Motor neuron (in vitro differentiated cells): ENCODE measurements at regions not wholly inside any gene's neighbourhood (a gene's known extent, or its start where the extent isn't known, plus 50 kb on each side); places are given as distances from the start of the nearest gene placed in this dataset.

ENCODE experiments used
- ATAC-seq, 8 experiments: fragments of 200-7000 bp; cut with Tn5 transposase; replicated peaks in 6 of 8; 2 replicates each; pipeline ENCODE4 v1.8.0; 2021; ENCODE audit warnings: mild to moderate bottlenecking in 8 of 8, moderate library complexity in 8 of 8
- H3K27ac ChIP-seq, 2 donors: fragments of 250-450 bp; sonication (Bioruptor Pico); 2 replicates each; pipeline ENCODE4 v1.9.0; 2021; ENCODE audit warnings: antibody characterized with exemption in 2 of 2, mild to moderate bottlenecking in 2 of 2, moderate library complexity in 1 of 2
- H3K4me1 ChIP-seq, 2 donors: fragments of 250-450 bp; sonication (Bioruptor Pico); replicated peaks in 1 of 2; 2 replicates each; pipeline ENCODE4 v1.6.1; 2021; ENCODE audit warnings: antibody characterized with exemption in 2 of 2, mild to moderate bottlenecking in 2 of 2, moderate library complexity in 1 of 2
- H3K4me3 ChIP-seq, 5 donors: fragments of 250-450 bp; sonication (Bioruptor Pico); 2 replicates each; pipeline ENCODE4 v1.9.0; 2021; ENCODE audit warnings: antibody characterized with exemption in 5 of 5, mild to moderate bottlenecking in 5 of 5, moderate library complexity in 4 of 5
- WGBS, 10 experiments: fragments of 450-650 bp; shearing (Covaris generic); methylation state at CpG; one replicate each; pipeline ENCODE4 v1.0.0; 2022; 5-methylcytosine and 5-hydroxymethylcytosine counted together
- in situ Hi-C, 9 experiments: fragments of 400-800 bp; cut with MboI; loops; one replicate each; pipeline ENCODE4 v1.15.0; 2021; ENCODE audit warnings: low sequenced_read_pairs in 9 of 9, low pct_unique_long_range_greater_than_20kb in 2 of 9; ENCODE audit not compliant: unreplicated experiment in 9 of 9

GRCh38 chr2:138274421-138275291 lies 226.9 kb upstream of the SPOPL start:
- H3K27ac ChIP-seq: no peak overlapping the region
- H3K4me3 ChIP-seq: no peak overlapping the region
- ATAC-seq: peak in 2 of 8 experiments; percentile 71 to 90
- peaks cover 5 to 17% of the 10 kb centered on the region in 2 donors for H3K4me1 ChIP-seq
- 0 to 94% (median 80%) methylated on average over 1 to 3 of the region's 3 CpGs; no CpG with 5 or more reads in 1 of the 10 experiments for WGBS, 10 experiments
- in situ Hi-C loops: no loop called here

GRCh38 chr2:138275292-138275690 lies 226.3 kb upstream of the SPOPL start:
- H3K4me1 ChIP-seq: peaks cover 5 to 20% of the 10 kb centered on the region in 2 donors
- no peak overlapping the region for H3K27ac ChIP-seq
- 0 to 80% (median 46%) methylated on average over 1 to 2 of the region's 2 CpGs; no CpG with 5 or more reads in 2 of the 10 experiments for WGBS, 10 experiments
- ATAC-seq: no peak
- in situ Hi-C loops: no loop called here
- H3K4me3 ChIP-seq: no peak overlapping the region

GRCh38 chr2:138275881-138276280 lies 225.7 kb upstream of the SPOPL start:
- no peak overlapping the region for H3K27ac ChIP-seq
- H3K4me1 ChIP-seq: peaks cover 5 to 26% of the 10 kb centered on the region in 2 donors
- no peak overlapping the region for H3K4me3 ChIP-seq
- WGBS, 10 experiments: 24 to 100% (median 62%) methylated on average over 2 to 4 of the region's 4 CpGs
- in situ Hi-C loops: no loop called here
- ATAC-seq: peak in 2 of 8 experiments; percentile 19 to 86

- WGBS, 10 experiments: 20 to 100% (median 36%) methylated on average over 1 of the region's 1 CpG; no CpG with 5 or more reads in 2 of the 10 experiments
- Histone ChIP-seq H3K4me3 (no peak overlapping the region), H3K27ac (no peak overlapping the region), H3K4me1 (peaks cover 5 to 30% of the 10 kb centered on the region in 2 donors)
- in situ Hi-C loops: no loop called here
- ATAC-seq: peak in 1 of 8 experiments; percentile 55
Observed at GRCh38 chr2:138276339-138276738, 225.2 kb upstream of the SPOPL start.

- in situ Hi-C loops: no loop called here
- H3K4me3 ChIP-seq: no peak overlapping the region
- ATAC-seq: peak in 3 of 8 experiments; percentile 38 to 61 (median 50)
- peaks cover 5 to 31% of the 10 kb centered on the region in 2 donors for H3K4me1 ChIP-seq
- no peak overlapping the region for H3K27ac ChIP-seq
Observed at GRCh38 chr2:138277062-138277461, 224.5 kb upstream of the SPOPL start.

GRCh38 chr2:138279871-138280270 lies 221.7 kb upstream of the SPOPL start:
- H3K4me1 ChIP-seq: peaks cover 5 to 32% of the 10 kb centered on the region in 2 donors
- no peak overlapping the region for H3K4me3 ChIP-seq
- no peak overlapping the region for H3K27ac ChIP-seq
- in situ Hi-C loops: no loop called here
- ATAC-seq: no peak

GRCh38 chr2:138280999-138281695 lies 220.4 kb upstream of the SPOPL start:
- WGBS, 10 experiments: 57 to 100% (median 90%) methylated on average over 1 of the region's 1 CpG; no CpG with 5 or more reads in 3 of the 10 experiments
- Histone ChIP-seq H3K27ac (no peak overlapping the region), H3K4me1 (peaks cover 5 to 31% of the 10 kb centered on the region in 2 donors), H3K4me3 (no peak overlapping the region)
- in situ Hi-C loops: no loop called here
- ATAC-seq: peak in 5 of 8 experiments; percentile 72 to 92 (median 84)

- peak in 1 of 8 experiments; percentile 51 for ATAC-seq
- Histone ChIP-seq H3K4me3 (no peak overlapping the region), H3K4me1 (peaks cover 0 to 23% of the 10 kb centered on the region in 2 donors), H3K27ac (no peak overlapping the region)
- in situ Hi-C loops: no loop called here
- WGBS, 10 experiments: 80 to 98% (median 87%) methylated on average over 1 to 5 of the region's 5 CpGs; no CpG with 5 or more reads in 2 of the 10 experiments
Observed at GRCh38 chr2:138282014-138282672, 219.4 kb upstream of the SPOPL start.

- H3K4me1 ChIP-seq: no peaks in the 10 kb centered on the region
- no peak overlapping the region for H3K4me3 ChIP-seq
- ATAC-seq: no peak
- no peak overlapping the region for H3K27ac ChIP-seq
- in situ Hi-C loops: no loop called here
- 63 to 100% (median 86%) methylated on average over 2 to 3 of the region's 3 CpGs; no CpG with 5 or more reads in 2 of the 10 experiments for WGBS, 10 experiments
Observed at GRCh38 chr2:138291805-138292204, 209.8 kb upstream of the SPOPL start.

- Histone ChIP-seq H3K4me1 (no peaks in the 10 kb centered on the region), H3K4me3 (no peak overlapping the region), H3K27ac (no peak overlapping the region)
- in situ Hi-C loops: no loop called here
- whole genome bisulfite sequencing, 10 experiments: 80 to 100% (median 93%) methylated on average over 1 to 3 of the region's 3 CpGs
- no peak for ATAC-seq
Observed at GRCh38 chr2:138293045-138293444, 208.5 kb upstream of the SPOPL start.

- Histone ChIP-seq H3K4me3 (no peak overlapping the region), H3K27ac (no peak overlapping the region), H3K4me1 (no peaks in the 10 kb centered on the region)
- ATAC-seq: no peak
- in situ Hi-C loops: no loop called here
Observed at GRCh38 chr2:138293549-138293948, 208.0 kb upstream of the SPOPL start.

- Histone ChIP-seq H3K4me1 (no peaks in the 10 kb centered on the region), H3K27ac (no peak overlapping the region), H3K4me3 (no peak overlapping the region)
- no peak for ATAC-seq
- in situ Hi-C loops: no loop called here
- 69 to 100% (median 96%) methylated on average over 1 to 4 of the region's 4 CpGs for WGBS, 10 experiments
Observed at GRCh38 chr2:138294451-138294850, 207.1 kb upstream of the SPOPL start.

- Histone ChIP-seq H3K4me1 (no peaks in the 10 kb centered on the region), H3K27ac (no peak overlapping the region), H3K4me3 (no peak overlapping the region)
- ATAC-seq: no peak
- in situ Hi-C loops: no loop called here
Observed at GRCh38 chr2:138296365-138296764, 205.2 kb upstream of the SPOPL start.
